ENCODE measurements at regions not wholly inside any gene's neighbourhood (a gene's known extent, or its start where the extent isn't known, plus 50 kb on each side); places are given as distances from the start of the nearest gene placed in this dataset.

DNA sequence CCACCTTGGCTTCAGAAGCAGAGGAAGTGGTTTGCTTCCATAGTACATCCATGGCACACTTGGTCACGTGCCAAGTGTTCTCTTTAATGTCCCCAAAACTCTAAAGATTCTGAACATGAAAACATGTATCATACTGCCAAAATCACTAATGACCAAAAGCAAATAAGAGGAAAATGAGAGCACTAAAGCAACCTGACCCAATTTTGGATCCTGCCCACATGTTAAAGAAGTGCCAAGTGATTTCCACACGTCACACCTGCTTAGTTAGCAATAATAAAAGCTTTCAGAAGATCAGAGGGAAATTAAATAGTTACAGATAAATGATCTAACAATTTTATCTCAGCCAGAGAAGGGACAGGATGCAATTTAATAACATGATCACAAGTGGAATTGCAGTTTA lies 1170.0 kb downstream of the XPNPEP1 start:
- DNase-seq, result no peak

DNA sequence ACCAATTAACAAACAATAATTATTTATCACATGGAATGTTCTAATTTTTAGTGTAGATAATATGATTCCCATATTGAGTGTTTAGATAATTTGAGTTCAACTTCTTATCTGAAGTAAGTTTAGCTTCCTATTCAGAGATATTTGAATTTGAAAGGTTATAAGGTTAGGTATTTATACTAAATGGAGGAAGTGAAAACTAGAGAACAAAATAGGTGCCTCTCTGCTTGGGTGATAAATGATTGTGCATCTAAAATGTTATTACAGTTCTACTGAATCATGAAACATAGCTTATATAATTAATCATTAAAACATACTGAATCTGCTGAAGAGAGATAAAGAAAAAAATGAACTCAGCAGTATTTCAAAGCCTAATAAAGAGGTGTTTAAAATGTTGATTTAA lies 1174.3 kb downstream of the XPNPEP1 start:
- no peak for DNase-seq

DNA sequence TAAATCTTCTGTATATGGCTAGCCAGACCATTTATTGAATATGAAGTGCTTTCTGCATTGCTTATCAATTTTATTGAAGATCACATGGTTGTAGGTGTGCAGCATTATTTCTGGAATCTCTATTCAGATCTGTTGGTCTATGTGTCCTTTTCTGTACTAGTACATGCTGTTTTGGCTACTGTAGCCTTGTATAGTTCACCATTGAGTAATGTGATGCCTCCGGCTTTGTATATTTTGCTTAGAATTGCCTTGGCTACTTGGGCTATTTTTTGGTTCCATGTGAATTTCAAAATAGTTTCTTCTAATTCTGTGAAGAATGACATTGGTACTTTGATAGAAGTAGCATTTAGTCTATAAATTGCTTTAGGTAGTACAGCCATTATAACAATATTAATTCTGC lies 1187.2 kb downstream of the XPNPEP1 start:
- no peak for DNase-seq

DNA sequence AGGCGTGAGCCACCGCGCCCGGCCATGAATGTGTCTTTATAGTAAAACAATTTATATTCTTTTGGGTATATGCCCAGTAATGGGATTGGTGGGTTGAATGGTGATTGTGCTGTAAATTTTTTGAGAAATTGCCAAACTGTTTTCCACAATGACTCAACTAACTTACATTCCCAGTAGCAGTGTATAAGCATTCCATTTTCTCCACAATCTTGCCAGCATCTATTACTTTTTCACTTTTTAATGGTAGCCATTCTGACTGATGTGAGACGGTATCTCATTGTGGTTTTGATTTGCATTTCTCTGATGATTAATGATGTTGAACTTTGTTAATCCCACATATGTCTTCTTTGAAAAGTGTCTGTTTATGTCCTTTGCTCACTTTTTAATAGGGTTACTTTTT lies 1187.9 kb downstream of the XPNPEP1 start:
- DNase-seq, result no peak

DNA sequence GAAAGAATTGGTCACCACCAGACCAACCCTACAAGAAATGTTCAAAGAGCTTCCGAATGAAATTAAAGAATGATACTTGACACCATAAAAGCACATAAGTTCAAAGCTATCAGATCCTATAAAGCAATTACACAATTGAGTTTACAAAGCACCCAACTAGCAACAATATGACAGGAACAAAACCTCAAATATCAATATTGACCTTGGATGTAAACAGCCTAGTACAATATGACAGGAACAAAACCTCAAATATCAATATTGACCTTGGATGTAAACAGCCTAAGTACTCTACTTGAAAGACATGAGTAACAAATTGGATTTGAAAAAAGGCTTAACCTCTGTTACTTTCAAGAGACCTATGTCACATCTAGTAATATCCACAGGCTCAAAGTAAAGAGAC lies 1201.4 kb downstream of the XPNPEP1 start:
- DNase-seq, result no peak

DNA sequence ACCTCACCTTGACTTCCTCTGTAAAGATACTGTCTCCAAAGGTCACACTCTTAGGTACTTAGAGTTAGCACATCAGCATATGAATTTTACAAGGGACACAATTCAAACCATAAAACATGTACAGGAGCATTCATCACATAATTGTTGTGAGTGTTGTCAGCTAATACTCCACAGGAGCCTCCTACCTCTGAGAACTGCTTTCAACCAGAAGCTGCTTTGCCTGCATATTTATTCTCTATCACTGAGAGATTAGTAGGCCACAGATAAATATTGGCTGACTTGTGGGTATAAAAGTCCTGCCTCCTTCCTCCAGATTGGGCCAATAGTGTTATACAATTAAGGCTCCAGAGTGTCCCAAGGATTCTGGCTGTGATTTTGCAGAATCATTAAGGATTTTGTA lies 1207.0 kb downstream of the XPNPEP1 start:
- no peak for DNase-seq

DNA sequence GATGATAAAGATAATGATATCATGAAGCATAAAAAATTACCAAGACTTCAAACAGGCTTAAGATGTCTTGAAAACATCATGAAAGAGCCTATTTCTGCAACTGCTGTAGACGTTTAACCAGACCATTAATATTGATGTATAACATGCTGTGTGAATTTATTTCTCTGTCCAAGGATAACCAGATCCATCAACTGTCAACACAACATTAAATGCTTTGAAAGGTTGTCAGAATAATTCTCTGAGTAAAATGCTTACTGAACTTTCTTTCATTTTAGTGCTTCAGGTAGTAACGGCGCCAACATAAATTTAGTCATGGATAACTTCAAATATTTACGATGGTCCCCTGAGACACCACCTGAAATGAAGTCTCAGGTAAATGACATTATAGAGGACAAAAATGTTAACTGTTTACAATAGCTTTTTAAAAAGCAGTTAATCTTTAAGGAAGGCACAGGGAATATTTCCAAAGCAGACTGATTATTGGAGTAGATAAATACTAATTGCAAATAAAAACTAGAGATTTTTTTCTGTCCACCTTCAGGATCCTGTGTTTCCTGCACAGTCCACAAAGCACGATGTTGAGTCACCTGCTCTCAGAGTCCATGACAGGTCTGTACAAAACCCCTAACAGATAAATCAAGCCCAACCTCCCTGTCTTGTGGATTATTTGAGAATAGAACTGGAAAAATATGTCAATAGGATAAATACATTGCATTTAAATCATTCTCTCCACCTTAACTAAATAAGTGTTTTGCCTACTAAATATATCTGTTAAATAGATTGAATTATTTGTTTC lies 1213.2 kb downstream of the XPNPEP1 start:
- DNase-seq, result no peak

DNA sequence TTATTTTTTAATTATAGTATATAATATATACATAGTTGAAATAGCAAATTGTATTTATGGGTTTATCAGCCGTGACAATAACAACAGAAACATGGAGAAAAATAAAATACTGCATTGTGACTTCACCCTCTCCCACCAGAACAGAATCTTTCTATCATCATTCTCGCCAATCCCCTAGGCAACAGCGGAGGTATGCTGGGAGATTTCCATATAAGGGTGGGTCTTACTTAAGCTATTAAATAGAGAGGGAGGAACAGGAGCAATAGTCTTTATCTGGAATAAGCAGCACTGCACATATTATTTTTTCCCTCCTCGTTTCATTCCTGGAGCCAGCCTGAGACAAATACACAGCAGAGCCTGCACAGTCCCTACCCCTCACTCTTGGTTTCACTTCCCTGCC lies 1214.9 kb downstream of the XPNPEP1 start:
- DNase-seq, result no peak

DNA sequence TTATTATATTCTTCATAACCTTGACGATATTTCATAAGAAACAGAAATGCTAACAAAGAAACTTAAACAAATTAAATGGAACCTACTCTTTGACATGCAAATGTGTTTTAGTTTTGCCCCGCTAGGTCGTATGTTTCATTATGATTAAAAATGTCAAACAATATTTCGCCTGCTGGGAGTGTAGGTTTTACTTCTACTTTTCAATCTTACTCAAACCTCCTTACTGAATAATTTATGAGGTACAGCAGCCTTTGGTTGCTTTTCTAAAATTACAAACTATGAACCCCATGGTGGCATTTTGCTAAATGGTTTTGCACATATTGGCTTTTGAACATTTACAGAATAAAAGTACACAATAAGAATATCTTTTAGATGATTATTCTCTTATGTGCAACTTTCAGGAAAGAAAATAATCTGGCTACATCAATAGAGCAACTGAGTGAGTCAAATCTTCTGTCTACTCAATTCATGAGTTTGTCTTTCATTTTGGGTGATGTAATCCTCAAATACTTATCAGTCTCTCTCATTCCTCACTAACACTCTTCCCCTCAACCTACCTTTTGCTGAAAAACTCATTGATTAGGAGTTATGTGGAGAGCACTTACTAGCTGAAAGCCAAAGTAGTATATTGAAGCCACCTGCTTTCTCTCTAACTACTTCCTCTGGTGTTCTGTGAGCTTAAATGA lies 1226.4 kb downstream of the XPNPEP1 start:
- no peak for DNase-seq

DNA sequence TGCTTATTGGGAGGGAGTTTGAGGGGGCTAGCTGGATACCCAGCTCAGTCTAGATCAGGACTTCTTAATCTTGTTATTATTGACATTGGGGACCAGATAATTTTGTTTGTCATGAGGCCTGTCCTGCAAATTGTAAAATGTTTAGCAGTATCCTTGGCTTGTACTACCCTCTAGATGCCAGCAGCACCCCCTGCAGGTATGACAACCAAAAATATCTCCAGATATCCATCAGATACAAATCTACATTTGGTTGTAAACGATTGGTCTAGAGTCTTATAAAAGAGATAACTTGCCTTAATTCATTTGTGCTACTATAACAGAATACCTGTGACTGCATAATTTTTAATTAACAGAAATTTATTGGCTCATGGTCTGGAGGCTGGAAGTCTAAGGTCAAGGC lies 1232.2 kb downstream of the XPNPEP1 start:
- no peak for DNase-seq

DNA sequence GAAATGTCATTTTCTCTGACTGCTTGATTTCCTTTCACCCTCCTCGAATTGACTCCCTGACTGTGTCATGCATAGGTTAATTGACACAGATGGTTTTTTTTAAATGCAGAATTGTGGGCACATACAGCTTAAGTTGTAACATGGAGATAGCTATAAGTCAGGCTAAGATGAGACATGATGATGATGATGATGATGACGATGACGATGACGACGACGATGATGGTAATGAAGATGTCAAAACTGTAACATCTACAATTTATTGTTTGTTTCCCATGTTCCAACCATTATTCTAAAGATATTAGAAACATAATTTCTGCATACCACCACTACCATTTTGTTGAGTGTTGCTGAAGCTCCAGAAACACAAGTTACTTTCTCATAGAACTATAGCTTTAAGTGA lies 1232.8 kb downstream of the XPNPEP1 start:
- DNase-seq, result no peak

DNA sequence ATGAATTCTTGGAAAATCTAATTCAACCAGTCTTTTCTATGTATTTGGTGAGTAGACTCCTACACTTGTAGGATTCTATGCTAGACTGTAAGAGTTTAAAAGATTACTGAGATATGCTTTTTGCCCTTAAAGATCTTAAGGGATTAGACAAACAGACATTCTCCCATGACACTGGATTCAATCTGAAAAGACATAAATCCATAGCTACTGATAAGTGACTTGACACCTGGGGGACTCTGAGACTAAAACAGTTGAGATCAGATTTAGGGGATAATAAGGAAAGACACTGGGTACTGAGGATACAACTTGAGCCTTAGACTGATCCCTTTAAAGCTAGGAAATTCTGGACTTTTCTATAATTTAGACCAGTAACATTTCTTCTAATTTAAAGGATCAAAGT lies 1233.4 kb downstream of the XPNPEP1 start:
- no peak for DNase-seq

DNA sequence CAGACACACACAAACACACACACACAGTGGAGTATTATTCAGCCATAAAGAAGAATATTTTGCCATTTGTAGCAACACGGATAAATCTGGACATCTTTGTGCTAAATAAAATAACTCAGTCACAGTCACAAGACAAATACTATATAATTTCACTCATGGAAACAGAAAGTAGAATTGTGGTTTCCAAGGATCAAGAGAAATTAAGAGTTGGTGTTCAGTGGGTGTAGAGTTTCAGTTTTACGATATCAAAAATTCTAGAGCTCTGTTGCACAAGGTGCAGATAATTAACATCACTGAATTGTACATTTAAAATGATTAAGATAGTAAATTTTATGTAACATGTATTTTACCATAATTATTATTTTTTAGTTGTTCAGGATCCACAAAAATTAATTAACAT lies 1235.0 kb downstream of the XPNPEP1 start:
- DNase-seq, result no peak

DNA sequence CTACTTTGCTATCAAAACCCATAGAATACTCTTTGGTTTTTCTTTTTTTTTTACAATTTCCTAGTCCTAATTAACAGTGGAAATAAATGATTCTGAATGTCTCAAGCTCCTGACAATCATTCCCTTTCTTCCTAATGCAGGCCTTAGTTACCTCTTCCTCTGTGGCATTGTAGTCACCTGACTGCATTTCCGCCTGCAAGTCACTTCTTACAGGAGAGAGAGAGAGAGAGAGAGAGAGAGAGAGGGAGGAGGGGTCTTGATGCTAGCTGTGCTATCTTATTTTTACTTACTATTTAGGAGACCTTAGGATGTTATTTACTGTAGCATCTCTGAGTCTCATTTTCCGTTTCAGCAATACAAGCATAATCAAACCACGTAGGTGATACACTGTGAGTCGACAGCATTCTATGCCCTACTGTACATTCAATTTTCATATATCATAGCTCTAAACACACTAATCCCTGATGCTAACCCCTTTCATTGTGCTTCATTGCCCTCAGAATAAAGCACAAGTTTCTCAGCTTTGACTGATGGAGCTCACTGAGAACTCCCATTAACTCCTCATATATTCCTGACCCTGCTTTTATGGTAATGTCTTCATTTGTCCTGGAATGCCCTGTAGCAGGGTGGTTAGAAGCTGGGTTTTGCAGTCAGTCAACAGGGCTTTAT lies 1237.3 kb downstream of the XPNPEP1 start:
- no peak for DNase-seq

DNA sequence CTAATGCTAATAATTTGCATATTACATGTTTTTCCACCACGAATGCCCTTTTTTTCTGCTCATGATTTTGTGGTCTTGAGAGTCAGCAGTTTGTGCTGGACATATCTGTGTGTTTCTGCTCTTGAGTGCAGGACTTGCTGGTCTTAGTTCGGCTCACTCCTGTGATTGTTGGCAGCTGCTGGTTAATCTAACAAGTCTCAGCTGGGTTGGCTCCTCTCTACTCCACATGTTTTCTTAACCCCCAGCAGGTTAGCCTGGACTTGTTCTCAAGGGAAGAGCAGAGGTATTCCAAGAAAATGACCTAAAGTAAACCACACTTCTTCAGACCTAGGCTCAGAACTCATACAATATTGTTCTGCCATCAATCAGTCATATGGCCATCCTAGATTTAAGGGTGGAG lies 1238.9 kb downstream of the XPNPEP1 start:
- no peak for DNase-seq

DNA sequence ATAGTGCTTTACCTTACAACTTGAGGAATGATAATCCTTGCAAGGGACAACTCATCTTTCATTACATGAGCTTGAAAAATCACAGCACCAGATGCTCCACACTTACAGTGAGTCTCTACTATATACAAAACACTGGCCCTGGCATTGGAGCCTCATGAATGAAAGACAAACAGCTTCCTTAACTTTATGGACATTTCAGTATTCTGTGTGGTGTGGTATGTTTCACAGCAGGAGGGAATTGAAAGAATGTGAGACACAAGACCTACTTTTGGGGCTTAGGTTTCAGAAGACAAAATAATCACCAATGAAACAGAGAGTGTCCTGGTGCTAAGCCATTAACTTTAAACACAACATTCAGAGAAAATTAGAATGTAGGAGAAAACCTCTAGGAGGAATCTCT lies 1249.6 kb downstream of the XPNPEP1 start:
- DNase-seq, result no peak

DNA sequence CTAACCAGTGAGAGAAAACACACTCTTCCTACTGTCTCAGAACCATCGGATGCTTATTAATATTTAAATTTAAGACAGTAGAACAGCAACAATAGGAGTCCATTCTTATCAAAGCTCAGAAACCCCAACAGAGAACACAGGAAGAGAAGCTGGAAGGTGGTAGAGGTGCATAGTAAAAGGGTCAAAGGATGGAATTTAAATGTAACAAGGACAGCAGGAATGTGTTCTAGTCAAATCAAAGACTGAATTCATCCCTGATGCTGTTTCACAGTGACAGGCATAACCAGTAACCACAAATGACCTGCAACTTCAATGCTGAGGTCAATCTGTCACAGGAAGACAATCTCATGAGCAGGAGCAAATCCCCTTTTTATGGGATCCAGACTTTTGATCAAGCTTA lies 1259.7 kb downstream of the XPNPEP1 start:
- no peak for DNase-seq

DNA sequence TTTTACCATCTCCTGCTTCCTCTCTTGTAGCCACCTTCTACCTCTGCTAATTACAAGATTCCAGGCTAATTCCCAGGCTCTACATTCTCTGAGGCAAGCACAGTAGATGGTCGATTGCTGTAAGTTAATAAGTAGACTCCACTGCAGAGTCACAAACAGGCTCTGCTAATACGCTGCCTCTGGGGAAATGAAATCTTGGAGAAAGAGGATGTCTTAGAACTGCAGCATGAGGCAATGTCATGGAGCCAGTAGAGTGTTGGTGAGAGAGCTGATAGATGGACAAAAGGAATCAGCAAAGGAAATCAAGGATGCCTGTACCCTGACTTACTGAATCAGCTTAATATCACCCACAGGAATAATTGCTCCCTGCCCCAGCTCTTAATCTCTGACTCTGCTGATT lies 1260.3 kb downstream of the XPNPEP1 start:
- no peak for DNase-seq

DNA sequence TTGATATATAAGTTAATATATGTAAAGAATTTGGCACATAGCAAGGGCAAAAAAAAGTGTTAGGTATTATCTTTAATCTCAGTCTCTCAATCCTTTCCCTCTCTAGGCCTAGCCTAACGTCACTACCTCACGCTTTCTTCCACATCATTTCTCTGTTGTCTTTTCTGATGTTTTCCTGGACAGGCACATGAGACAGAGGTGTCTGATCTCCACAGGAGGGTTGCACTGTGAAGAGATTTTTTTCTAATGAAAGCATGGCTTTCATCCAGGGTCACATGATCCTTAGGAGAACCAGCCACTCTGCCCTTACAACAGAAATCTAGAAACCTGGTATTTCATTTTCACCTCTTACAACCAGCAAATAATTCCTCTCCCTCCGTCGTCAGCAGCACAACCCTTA lies 1268.3 kb downstream of the XPNPEP1 start:
- DNase-seq, result no peak

DNA sequence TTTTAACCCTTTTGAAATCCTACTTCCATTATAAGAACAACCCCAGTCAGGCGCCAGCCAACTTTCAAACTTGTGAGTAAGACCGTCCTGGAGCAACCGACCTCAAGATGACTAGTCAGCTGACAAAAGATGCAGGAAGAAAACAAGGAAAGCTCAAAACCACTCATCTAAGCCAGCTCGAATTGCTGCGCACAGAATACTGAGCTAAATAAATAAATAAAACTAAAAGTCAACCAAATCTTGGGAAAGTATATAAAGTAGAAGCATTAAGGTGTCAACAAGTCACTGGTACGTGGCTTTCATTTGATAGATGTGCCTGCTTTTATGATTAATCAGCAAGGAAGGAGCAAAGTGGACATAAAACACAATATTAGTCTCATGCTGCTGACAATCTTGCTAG lies 1269.8 kb downstream of the XPNPEP1 start:
- DNase-seq, result no peak

DNA sequence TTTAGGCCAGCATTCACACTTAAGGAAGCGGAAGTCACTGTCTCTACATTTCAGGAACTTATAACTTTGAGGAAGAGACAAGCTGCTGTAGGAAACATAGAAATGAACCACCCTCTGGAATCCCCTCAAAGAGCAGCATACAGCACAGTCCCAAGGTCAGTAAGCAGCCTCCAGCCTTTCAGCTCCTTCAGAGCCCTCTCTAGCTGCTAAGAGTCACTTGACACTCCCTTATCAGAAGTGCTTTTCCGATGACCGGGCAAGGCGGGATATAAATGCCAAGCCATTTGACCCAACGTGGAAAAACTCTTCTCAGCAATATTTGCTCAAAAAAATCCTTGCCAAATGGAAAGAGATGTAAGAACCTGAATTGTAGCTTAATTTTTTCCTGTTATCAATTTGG lies 1284.3 kb downstream of the XPNPEP1 start:
- no peak for DNase-seq

DNA sequence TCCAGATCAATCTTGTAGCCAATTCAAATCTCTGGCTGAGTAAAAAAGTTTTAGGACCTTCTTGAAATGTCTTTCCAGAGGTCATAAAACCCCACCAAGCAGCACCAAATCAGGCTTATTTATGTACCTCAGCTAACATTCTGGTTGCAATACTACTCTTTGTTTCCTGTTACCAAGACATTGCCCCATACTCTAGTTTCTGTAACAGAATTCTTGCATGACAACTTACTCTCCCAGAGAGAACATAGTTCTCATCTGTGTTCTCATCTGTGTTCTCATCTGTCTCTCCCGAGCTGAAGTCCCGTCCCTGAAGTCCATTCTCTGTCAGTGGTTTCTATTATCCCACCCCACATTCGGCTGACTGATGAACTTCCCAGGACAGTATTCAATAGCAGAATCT lies 1285.1 kb downstream of the XPNPEP1 start:
- no peak for DNase-seq

DNA sequence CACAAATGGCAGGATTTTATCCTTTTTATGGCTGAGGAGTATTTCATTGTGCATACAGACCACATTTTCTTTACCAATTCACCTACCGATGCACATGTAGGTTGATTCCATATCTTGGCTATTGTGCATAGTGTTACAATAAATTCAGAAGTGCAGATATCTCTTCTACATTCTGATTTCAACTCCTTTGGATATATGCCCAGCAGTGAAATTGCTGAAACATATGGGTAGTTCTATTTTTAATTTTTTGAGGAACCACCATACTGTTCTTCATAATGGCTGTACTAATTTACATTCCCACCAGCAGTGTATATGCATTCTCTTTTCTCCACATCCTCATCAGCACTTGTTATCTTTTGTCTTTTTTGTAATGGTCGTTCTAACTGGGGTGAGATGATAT lies 1290.3 kb downstream of the XPNPEP1 start:
- DNase-seq, result peak; percentile 3

DNA sequence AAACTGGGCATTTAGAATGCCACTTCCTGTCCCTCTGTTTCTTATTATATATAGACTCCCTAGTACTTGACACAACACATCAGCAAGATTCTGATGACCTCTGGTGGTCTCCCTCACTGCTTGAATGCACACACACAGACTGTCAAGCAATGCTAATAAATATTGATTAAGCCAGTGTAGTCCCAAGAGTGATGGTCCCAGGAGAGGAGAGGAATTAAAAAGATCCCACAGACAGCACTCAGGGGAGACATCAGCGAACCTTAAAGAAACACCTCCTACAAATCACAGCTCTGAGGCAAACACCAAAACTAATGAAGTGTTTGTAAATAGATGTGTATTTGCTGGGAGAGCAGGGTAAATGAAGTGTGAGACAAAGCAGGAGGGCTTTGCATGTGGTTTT lies 1291.2 kb downstream of the XPNPEP1 start:
- no peak for DNase-seq

All from hematopoietic multipotent progenitor cell treated with erythropoietin and hydrocortisone succinate and interleukin-3 and kit ligand, for 4 days (in vitro differentiated cells).